OCI-M2 (cell line): ENCODE measurements at regions not wholly inside any gene's neighbourhood (a gene's known extent, or its start where the extent isn't known, plus 50 kb on each side); places are given as distances from the start of the nearest gene placed in this dataset.

ENCODE experiments used
- DNase-seq: peaks from one replicate; lab custom pipeline; 2025; ENCODE audit not compliant: unreplicated experiment; lab: John Stamatoyannopoulos, UW

DNA sequence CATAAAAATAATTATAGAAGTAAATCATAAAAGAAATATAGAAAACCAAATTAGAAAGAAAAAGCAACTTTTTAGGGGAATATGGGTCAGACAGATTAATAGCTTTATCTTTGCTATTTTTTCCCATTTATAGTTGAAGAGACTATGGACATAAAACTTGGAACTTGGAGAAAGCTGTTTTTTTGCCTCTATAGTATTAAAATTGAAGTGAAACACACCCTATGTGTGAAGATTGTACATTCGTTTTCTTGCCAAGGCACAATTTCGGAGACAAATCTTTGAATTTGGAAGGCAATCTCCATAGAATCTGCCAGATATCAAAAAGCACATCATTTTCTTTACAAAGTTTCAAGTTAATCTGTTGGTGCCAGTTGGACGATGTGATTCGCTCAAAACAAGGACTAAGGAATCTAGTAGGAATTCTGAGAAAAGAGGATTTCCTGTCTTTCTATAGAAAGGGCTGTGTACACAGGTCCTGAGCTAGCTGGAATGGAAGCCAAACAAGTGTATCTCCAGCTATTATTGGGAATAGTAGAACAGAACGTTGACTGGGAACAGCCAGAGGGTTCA, 156.3 kb downstream of the SLC7A11 start:
- DNase-seq, result no peak

DNA sequence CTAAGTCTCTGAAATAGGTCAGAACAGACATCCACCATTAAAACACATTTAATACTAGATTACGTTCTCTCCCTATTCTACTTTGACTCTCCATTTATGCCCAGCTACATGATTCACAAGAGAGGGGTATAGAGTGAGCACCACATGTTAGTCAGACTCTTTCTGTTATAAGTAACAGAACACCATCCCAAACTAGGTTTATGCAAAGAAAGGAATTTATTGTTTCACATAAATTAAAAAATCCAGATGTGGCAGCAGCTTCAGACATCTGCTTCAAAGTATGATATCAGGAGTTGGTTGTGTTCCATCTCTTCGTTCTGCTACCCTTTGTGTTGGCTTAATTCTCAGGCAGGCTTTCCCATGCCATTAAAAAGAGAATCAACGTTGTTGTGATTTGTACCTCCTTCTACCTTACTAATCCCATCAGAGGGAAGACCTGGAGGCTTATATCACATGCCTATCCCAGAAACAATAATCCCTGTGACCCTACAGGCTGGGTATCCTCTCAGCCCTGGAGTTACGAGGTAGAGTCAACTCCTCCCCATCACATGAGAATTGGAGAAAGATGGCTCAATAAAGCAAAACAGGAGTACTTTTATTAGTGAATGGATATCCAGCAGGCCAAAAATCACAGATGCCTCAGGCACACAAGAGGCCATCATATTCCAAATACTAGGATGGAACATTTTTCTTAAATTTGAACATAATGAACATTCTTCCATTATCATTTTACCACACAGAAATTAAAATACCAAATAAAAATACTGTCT, 163.2 kb downstream of the SLC7A11 start:
- no peak for DNase-seq

GRCh38 chr4:138078253-138078652, 163.9 kb downstream of the SLC7A11 start:
- no peak for DNase-seq

GRCh38 chr4:138076561-138076960, 165.6 kb downstream of the SLC7A11 start:
- DNase-seq, result no peak

DNA sequence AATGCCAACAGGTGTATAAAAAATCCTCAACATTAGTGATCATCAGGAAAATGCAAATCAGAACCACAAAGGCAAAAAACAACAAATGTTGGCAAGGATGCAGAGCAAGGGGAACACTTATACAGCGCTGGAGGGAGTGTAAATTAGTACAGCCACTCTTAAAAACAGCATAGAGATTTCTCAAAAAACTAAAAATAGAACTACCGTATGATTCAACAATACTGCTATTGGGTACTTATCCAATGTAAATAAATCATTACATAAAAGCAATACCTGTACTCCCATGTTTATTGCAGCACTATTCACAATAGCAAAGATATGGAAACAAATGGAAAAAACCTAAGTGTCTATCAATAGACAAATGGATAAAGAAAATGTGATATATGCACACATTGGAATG, 171.3 kb downstream of the SLC7A11 start:
- no peak for DNase-seq

GRCh38 chr4:138063581-138063980, 178.6 kb downstream of the SLC7A11 start:
- no peak for DNase-seq

- no peak for DNase-seq
Measured at GRCh38 chr4:138062929-138063328, 179.2 kb downstream of the SLC7A11 start.

GRCh38 chr4:138056541-138056940, 185.6 kb downstream of the SLC7A11 start:
- DNase-seq, result no peak

DNA sequence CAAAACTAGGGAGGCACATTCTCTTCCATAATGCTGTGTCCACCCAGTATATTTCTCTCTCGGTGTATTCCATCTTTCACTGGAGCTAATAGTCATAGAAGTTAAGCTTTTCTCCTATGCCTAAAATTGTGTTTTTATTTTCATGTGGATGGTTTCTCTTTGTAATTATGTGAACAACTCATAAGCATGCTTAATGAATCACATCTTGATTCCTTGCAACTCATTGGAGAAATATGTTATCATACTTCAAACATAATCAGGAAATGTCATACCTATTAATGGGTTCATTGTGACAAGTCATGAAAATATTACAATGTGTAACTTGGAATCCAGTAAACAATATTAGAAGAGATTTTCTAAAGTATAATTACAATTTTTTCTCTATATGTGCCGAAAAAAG, 186.3 kb downstream of the SLC7A11 start:
- no peak for DNase-seq

- no peak for DNase-seq
Measured at GRCh38 chr4:138053641-138054301, 188.4 kb downstream of the SLC7A11 start.

GRCh38 chr4:138052806-138053632, 189.1 kb downstream of the SLC7A11 start:
- no peak for DNase-seq

GRCh38 chr4:138051157-138051556, 191.0 kb downstream of the SLC7A11 start:
- DNase-seq, result no peak

DNA sequence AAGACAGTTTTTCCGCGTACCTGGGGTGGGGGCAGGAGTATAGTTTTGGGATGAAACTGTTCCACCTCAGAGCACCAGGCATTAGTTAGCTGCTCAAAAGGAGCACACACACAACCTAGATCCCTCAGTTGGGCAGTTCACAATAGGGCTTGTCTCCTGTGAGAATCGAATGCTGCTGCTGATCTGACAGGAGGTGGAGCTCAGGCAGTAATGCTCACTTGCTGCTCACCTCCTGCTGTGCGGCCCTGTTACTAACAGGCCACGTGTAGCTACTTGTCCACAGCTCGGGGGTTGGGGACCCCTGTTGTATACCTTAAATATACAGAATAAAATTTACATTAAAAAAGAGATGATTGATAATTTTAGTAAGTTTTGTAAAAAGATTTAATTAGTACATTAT, 191.5 kb downstream of the SLC7A11 start:
- no peak for DNase-seq

- DNase-seq, result no peak
Measured at GRCh38 chr4:138049355-138049754, 192.8 kb downstream of the SLC7A11 start.

GRCh38 chr4:138047290-138047689, 194.9 kb downstream of the SLC7A11 start:
- no peak for DNase-seq

DNA sequence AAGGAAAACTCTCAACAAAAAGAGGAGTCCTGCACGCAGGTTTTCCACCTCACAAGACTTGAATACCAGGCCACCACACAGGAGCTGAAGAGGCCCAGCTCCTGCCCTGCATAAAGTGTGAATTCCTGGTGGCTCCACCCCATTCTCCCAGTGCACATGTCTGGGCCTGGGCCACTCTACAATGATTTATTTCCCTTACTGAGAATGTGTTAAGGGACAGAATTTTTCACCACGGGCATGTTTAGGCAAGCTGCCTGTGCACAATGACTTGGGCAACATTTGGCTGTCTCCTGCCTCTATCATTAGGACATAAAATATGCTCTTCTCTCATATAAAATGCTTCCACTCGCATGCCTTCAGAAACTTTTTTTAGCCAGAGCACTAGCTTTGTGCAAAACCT, 197.1 kb downstream of the SLC7A11 start:
- no peak for DNase-seq

GRCh38 chr4:138039010-138039409, 203.1 kb downstream of the SLC7A11 start:
- no peak for DNase-seq

- no peak for DNase-seq
Measured at GRCh38 chr4:138037696-138038095, 204.5 kb downstream of the SLC7A11 start.

- DNase-seq, result peak; percentile 23
Measured at GRCh38 chr4:138035781-138036258, 206.3 kb downstream of the SLC7A11 start.

DNA sequence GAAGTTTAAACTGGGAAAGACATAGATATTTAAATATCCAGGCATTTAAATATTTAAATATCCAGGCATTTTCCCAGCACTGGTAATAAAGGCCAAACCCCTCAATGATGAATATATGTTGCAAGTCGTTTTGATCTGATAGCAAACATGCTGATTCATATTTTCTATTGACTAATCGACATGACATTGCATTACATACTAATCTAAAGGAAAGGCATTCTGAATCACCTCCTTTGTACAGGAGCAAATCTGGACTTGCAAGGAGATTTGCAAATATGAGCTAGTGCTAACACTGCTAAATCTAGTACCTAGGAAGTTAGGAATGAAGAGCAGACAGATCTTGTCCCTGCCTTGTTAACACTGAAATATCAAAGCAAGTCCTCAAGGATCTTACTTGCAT, 207.3 kb downstream of the SLC7A11 start:
- DNase-seq, result no peak

DNA sequence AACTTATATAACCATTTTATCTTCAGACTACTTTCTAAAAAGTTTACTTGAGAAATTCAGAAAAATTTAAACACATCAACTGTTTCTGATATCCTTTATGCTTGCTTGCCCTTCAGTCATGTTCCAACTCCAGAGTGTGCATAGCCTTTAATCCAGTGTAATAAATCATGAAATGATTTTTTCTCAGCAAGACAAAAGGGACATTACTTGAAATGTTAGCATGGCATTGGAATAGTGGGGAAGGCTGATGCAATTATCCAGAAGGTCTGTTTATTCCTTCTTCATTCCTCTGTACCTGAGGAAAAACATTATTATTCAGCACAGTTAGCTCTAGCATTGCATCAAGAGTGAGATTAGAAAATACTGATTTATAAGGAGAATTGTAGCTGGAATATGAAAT, 209.9 kb downstream of the SLC7A11 start:
- no peak for DNase-seq
